T-helper 1 cell (primary cell): ENCODE measurements at regions not wholly inside any gene's neighbourhood (a gene's known extent, or its start where the extent isn't known, plus 50 kb on each side); places are given as distances from the start of the nearest gene placed in this dataset.

ENCODE experiments used
- DNase-seq, 5 donors: peaks; one replicate each; pipeline ENCODE4 v3.0.0-alpha.2; 2012 to 2020

DNA sequence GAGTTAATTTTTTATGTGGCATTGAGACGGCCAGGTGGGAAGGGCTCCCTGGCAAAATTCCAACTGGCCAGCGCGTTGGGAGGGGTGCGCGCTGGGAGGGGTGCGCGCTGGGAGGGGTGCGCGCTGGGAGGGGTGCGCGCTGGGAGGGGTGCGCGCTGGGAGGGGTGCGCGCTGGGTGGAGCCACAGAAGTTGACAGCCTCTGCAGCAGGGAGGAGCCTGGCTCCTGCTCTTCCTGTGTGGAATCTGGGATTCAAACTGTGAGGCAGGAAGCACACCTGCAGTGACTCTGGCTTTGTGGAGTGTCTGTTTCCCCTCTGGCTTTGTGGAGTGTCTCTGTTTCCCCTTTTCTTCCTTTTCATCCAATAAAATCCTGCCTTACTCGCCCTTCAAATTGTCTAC lies 147.9 kb upstream of the CBLN2 start:
- no peak for DNase-seq

DNA sequence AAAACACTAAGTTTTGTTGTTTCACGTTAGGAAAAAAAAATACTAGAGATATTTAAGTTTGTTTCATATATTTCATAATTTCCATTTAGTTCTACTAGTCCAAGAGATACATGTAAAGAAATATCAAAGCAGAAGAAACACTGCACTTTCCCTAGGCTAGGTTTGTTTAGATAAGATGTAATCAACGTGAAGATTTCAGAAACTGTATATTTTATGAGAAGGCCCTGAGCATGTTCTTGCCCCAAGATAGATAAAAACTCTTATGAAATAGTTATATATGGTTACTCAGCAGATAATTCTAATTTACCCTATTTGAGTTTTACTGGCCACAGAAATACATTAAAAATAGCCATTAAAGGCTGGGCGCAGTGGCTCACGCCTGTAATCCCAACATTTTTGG lies 143.6 kb upstream of the CBLN2 start:
- DNase-seq, result no peak

DNA sequence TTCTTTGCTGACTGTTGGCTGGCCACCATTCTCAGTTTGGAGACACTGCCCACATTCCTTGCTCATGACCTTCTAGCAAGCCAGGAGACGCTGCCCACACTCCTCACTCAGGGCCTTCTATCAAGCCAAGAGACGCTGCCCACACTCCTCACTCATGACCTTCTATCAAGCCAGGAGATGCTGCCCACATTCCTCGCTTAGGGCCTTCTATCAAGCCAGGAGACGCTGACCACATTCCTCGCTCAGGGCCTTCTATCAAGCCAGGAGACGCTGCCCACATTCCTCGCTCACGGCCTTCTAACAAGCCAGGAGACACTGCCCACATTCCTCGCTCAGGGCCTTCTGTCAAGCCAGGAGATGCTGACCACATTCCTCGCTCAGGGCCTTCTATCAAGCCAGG lies 131.3 kb upstream of the CBLN2 start:
- no peak for DNase-seq

DNA sequence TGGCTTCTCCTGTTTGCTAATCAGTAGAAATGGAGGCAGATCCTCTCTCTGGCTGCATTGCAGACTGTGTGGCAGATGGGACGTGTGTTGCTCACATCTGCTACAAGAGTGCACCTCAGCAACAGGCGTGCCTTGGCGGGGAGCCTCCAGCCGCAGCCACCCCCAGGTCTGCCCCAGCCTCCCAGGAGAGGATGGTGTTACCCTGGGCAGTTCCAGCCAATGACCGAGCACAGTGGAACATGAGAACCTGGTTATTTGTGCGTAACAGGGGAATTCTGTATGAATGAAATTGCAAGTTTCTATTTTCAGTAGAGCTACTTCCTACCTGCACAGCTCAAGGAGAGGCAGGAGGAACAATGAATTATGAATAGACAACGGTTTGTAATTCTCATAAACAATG lies 130.6 kb upstream of the CBLN2 start:
- no peak for DNase-seq

DNA sequence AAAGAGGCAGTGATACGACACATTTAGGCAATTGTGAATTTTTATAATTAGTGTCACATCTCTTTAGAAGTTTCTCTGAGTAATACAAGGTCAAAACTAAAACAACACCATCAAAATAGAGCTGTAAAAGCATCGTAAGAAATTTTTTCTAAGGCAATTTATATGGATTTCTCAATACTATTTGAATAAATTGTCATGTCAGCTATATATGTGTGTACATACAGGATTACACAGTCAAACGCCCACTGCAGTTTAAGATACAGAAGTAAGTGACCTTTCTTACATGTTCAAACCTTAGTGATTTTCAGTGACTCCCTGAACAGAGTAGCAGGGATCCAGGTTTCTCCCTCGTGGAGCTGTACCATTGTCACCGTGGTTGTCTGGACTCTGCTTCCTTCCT lies 129.1 kb upstream of the CBLN2 start:
- DNase-seq, result no peak

DNA sequence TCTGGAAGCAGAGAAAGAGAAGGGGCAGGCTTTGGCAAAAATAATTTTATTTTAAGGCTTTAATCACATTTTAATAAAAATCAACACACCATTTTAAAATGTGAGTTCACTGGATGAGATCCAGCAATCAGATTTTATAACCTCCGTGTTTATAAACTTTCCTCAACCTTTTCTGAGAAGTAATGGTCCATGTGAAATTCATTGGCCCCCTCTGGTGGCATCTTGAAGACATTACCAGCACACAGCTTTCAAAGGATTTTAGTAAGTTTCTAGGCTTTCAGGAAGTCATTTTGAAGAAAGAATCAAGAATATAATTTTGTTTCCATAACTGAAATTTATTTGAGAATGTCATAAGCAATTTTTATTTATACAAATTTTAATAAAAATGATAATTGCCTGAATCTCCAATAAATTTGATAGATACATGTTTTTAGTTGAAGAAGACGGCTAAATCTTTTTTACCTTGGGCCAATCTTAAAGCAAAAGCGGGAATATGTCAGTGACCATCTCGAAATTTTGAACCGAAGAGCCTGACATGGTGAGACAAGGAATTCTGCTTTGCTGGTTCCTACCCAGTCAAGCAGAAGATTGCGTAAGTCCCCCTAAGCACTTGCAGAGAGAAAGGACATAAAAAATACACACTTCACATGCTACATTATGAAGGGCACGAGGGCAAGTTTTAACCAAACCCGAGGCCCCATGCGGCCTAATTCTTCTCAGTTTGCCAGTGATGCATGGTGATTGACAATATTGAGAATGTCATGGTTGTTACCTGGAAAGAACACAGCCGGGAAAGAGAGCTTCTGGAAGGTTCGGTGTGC lies 128.4 kb upstream of the CBLN2 start:
- no peak for DNase-seq

DNA sequence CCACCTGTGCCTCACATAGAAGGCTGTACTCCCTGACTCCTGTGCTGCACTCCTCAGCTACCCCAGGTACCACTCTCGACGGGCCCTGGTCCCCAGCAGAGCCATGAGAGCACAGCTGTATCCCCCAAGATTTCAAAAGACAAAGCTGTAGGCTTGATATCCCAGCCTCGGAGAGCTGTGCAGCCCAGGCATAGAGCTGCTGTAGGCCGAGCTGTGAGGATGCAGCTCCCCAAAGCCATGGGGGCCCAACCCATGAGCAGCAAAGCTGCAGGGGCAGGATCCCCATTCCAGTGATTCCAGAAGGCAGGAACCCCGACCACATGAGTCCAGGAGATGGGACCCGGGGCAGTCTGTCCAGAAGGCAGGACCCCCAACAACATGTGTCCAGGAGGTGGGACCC lies 123.8 kb upstream of the CBLN2 start:
- DNase-seq, result no peak

DNA sequence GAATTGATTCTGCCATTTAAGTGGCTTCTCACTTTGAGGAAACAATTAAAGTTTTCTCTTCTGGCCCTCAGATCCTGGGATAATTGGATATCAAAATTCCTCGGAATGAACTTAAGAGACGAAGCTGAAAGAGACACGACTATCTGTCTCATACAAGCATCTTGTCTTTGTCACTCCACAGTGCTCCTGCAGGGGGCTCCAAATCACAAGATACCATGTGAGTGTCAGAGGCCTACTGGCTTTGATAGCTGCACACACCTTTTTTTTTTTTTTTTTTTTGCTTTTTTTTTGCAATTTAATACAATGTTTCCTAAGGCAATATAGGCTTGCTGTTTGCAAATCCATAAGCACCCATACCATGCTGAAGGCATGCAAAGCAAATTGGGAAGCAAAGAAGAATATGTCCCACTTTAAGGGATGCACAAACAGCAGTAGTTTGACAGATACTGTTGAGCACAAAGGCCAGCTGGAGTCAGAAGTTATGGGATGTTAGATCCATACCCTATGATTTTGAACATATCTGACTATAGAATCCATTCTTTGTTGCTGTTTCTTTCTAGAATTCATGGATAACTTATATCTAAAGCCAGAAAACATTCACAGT lies 109.0 kb upstream of the CBLN2 start:
- peak in 1 of 5 donors; percentile 9 for DNase-seq

DNA sequence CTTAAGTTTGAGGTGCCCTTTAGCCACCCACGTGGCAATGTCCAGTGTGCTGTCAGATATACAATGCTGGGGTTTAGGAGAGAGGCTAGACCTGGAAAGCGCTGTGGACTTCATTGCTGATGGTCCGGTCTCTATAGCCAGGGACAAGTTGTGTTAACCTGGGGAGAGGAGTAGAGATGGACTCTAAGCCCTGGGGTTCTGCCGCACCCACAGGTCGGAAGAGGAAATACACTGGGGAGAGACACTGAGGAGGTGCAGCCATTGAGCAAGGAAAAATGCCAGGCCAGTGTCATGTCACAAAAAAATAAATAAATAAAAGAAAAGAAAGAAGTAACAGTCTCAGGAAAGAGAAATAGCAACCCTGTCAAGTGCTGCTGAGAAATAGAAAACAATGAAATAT lies 106.9 kb upstream of the CBLN2 start:
- no peak for DNase-seq

DNA sequence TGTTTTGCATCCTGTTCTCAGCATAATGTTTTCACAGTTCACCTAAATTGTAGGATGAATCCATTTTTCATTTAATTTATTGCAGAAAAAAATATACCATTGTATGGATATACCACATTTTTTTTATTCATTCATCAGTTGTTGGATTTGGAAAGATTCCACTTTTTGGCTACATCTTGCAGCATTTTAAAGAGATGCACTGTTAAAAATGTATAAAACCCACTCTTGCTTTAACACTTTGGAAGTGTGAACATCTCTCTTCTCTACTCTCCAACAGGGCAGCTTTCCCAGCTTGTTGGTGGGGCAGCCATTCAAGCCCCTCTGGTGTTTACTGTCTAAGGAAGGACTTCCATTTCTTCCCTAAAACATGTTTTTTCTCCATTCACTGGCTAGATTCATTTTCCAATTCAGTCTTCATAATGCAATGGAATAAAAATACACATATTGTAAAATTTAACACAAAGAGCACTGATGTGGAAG lies 104.4 kb upstream of the CBLN2 start:
- no peak for DNase-seq

DNA sequence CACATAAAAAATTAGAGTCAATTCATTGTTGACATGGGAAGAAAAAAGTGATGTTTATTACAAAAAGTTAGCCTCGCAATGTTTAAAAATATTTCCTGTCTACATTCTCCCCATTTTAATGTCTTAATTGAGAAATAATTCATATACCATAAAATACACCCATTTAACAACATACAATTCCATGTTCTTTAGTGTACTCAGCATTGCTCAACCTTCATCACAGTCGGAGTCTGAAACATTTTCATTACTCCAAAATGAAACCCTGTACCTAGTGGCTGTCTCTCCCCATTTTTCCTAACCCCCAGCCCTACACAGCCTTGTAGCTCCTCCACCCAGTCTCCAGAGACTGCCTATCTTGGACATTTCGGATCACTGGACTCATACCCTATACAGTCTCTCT lies 103.9 kb upstream of the CBLN2 start:
- no peak for DNase-seq

DNA sequence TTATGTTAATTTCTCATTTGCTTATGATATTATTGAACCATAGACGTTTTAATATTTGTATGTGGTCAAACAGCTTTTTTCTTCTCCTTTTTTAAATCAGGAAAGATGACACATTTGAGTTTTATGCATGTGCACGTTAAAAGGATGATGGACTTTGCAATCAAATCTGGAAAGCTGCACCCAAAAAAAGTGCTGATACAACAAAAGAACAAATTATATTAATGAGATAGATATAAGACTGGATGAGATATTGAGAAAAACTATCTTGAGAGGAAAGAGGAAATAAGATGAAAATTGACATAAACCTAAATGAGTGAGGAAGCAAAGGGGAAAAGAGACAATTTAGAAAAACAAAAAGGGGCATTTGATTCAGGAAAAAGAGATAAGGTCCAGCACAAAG lies 96.4 kb upstream of the CBLN2 start:
- DNase-seq, result no peak

DNA sequence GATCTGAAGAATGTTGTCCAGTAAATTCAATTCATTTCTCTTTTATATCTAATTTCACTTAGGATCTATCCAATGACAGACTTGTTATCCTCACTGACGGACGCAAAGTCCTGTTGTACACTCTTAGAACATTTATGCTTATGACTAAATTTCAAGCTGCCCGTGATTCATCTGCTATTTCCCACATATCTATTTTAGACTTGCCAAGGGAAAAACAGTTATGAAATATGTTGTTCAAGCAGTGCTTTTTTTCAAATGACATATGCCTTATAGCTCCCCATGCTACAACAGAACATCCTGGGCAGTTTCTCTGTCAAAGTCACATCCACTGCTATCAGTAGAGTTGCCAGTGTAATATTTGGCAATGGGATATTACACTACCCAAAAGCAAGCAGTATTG lies 94.2 kb upstream of the CBLN2 start:
- no peak for DNase-seq

DNA sequence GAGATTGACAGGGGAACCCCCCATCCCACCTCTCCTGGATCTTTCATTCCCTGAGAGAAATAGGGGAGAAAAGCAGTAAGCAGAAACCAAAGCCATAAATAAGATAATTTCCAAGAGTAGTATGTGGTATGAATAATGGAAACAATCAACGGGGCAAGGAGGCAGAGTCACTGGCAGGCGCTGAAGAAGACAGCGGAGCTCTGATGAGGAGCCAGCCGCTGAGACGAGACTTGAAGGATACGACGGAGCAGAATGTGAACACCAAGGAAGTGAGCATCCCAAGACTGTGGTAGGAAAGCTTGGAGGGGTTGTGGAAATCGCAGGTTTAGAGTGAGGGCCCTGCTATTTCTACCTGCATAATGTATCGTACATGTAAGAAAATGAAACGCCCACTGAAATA lies 93.6 kb upstream of the CBLN2 start:
- DNase-seq, result no peak

DNA sequence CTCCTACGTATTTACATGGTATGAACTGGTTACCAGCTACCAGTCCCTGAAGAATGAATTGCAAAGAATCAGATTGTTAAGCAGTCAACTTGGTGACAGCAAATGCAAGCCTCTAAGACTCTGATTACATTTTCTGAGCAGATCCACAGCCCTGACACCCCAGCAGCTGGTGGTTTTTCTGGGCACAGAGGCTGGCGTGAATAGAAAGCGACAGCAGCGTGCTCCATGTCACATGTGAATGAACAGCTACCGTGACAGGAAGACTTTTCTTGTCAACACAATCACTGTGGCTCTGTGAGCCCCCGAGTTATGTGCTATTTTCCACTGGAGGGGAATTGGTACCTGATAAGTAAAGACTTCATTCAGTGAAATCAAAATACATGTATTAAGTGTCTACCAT lies 93.2 kb upstream of the CBLN2 start:
- no peak for DNase-seq

DNA sequence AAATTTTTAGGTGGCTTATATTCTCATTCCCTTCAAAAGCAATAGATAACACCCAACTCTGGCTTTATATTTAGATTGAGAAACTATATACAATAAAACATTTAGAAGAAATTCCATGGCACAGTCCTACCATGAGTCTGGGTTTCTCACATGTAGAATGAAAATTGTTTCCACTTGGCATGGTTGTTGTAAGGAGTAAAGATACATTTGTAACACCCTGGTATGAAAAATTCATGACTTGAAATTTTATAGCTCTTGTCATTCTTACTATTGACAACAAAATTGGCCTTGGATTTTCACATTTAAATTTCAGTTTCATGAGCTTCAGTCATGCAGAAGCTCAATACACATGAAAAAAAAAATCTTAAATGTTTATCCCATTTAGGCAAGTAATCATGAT lies 92.5 kb upstream of the CBLN2 start:
- DNase-seq, result no peak

DNA sequence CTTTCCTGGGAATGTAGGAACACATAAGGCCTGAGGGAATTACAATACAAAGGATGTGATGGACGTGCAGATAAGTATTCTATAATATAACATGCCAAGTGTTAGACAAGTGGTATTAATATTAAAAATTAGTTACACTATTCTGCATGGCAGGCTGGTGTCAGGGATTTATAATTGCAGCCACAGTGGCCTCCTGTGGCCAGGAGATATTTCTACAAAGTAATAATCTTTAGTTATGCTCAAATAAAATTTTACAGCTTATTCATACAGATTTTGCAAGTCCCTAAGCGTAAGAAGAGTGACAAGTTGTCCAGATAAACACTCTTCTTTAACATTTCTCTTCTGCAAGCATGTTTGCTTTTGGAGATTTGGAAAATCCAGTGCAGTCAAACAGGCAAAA lies 90.4 kb upstream of the CBLN2 start:
- no peak for DNase-seq

DNA sequence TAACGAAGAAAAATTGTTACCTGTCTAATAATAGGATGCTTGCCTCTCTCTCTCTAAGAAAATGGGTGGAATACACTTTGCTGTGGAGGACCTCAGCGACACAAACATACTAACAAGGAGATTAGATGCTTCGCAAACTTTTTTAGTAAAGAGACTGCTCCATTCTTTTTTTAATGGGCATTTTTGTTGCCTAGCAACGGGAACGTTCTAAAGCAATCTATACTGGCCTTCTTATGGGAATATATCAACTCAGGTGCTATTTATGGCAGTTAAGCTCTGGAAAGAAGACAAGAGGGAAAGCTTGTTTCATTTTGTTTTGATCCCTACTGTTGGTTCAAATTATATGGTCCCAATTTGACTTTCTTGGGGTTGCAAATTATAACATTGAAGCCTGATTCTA lies 86.8 kb upstream of the CBLN2 start:
- no peak for DNase-seq

DNA sequence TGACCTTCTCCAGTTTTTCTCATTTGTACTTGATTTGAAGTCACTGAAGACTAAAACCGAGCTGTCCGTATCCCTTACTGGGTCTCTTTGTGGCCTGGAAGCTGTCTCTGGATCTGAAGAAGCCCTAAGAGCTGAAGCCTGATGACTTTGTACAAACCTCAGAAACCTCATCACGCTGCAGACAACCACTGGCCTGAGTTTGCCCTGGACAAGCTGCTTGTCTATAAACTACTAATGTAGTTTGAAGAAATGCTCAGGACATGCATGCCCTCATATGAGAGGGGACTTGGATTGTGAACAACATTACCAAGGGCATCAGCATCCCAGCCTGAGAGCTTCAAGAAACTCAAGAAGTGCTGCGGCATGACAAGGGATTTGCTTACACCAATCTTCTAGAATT lies 79.3 kb upstream of the CBLN2 start:
- no peak for DNase-seq

DNA sequence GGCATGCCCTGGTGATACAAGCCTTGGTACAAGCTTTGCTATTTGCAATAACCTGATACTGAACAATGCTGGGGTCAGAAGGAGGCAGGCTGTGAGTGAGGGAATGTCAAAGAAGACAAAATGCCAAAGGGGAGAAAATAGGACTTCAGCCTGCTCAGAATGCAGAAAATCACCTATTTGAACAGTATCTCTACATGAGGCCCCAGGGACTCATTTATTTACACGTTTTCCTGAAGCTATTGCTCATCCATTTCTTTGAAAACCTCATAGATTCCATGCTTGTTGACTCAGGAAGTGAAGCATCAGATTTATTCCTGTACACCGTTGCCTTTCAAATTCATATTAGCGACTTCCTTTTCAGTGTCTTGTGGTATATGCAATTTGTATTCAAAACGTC lies 69.4 kb upstream of the CBLN2 start:
- no peak for DNase-seq

DNA sequence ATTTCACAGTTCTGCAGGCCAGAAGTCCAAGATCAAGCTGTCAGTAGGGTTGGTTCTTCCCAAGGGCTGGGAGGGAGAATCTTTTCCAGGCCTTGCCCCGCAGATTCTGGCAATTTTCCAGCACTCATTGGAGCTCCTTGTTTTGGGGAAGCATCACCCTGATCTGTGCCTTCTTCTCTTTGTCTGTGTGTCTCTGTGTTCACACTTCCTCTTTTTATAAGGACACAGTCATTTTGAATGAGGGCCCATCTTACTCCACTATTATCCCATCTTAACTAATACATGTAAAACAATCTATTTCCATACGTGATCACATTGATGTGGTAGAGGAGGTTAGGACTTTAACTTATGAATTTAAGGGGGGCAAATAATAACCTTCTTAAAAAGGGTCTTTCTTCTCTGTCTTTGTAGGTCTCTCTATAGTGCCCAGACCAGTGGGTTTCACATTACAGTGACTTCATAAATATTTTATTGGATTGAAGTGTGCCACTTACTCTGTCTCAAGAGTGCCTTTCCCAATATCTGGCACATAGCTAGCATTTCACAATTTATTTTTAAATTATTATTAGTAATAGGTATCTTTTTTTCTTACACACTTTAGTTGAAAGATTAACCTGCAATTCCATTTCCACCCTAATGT lies 68.9 kb upstream of the CBLN2 start:
- no peak for DNase-seq

DNA sequence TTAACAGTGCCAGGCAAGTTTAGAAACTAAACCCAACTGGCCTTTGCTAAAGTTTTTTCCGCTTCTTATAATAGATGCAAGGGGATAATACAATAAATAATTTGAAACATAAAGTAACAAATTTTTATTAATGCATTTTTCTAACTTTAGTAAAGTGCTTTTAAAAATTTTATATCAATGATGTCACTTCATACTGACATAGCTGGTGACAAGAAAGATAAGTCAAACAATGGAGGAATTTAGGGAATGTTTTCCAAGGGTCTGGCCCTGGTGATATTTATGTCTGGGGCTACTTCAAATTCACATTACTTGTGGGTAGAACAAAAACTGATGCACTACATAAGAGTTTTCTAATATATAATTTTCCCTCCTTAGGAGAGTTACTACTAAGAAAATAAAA lies 61.2 kb upstream of the CBLN2 start:
- no peak for DNase-seq

DNA sequence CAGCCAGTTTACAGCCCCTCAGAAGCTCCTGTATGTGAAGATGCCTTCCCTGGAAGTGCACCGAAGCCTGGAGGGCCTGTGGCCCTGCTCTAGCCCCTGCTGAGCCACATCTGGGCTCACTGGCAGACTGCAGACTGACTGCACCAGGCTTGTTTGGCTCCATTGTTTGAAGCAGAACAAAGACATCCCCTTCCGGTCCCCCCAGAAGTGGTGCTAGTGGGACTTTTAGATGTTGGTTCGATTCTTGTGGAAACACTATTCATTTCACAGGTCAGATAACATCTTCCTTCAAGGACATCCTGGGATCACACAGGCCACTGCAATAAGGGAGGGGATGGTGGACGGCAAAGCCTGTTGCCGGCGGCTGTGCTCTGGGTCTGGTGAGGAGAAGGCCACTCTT lies 57.8 kb upstream of the CBLN2 start:
- no peak for DNase-seq

DNA sequence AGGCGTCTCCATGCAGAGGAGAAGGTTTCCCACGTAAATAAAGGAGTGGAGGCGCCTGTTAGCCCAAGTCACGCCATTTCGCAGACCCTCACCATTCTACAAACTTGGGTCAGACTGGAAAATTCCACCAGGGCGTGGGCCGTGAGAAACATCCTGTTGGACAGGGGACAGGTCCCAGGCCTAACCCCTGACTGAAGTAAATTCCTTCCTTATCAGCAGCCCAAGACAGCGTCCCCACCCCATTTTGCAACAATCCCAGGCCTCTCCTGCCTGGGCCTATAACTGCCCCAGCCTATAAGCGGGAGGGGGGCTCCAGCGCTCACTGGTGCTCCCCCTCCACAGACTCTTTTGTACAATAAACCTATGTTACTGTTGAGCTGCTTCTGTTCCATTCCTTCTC lies 57.3 kb upstream of the CBLN2 start:
- DNase-seq, result no peak
